Activated T-helper 2 cell treated with anti-CD3 and anti-CD28 coated beads, Interferon-gamma antibody, Interleukin-2, Interleukin-4, amounts not matched to agents 10 μg/mL and 5 μg/mL and 100 μg/mL, durations not matched to agents 14 hours and 24 hours and 36 hours (primary cell): ENCODE measurements at regions not wholly inside any gene's neighbourhood (a gene's known extent, or its start where the extent isn't known, plus 50 kb on each side); places are given as distances from the start of the nearest gene placed in this dataset.

Source experiments
- DNase-seq: peaks from one replicate; pipeline ENCODE4 v3.0.0; 2021; ENCODE audit warnings: low spot score
- H3K27ac Mint-ChIP-seq: one replicate; pipeline ENCODE4 v1.8.0; 2021; ENCODE audit warnings: mixed read lengths
- H3K27me3 Mint-ChIP-seq: one replicate; pipeline ENCODE4 v1.8.0; 2021; ENCODE audit warnings: low read depth, mixed read lengths
- H3K36me3 Mint-ChIP-seq: one replicate; pipeline ENCODE4 v1.8.0; 2021; ENCODE audit warnings: low read depth, mixed read lengths
- H3K4me1 Mint-ChIP-seq: one replicate; pipeline ENCODE4 v1.8.0; 2021; ENCODE audit warnings: low read depth, mixed read lengths
- H3K4me3 Mint-ChIP-seq: one replicate; pipeline ENCODE4 v1.8.0; 2021; ENCODE audit warnings: low read depth, mild to moderate bottlenecking, moderate library complexity, mixed read lengths
- H3K9me3 Mint-ChIP-seq: one replicate; pipeline ENCODE4 v1.8.0; 2021; ENCODE audit warnings: mixed read lengths
- intact Hi-C: fragments of 100-400 bp; cut with micrococcal nuclease; formaldehyde crosslinking; loops from one replicate; pipeline ENCODE4 v1.15.1; 2023

- Mint-ChIP-seq H3K4me1 (no peaks in the 10 kb centered on the region), H3K36me3 (no peaks in the 10 kb centered on the region), H3K4me3 (no peak overlapping the region), H3K27ac (no peak overlapping the region), H3K9me3 (no peaks in the 10 kb centered on the region), H3K27me3 (no peaks in the 10 kb centered on the region)
- intact Hi-C loops: no loop called here
- DNase-seq: no peak
These were observed 50.8 kb upstream of the KCNJ6 start for GRCh38 chr21:37967036-37967435.

- Mint-ChIP-seq H3K36me3 (no peaks in the 10 kb centered on the region), H3K27ac (no peak overlapping the region), H3K4me3 (no peak overlapping the region), H3K27me3 (no peaks in the 10 kb centered on the region), H3K4me1 (no peaks in the 10 kb centered on the region), H3K9me3 (no peaks in the 10 kb centered on the region)
- no peak for DNase-seq
- intact Hi-C loops: no loop called here
These were observed 52.5 kb upstream of the KCNJ6 start for GRCh38 chr21:37968744-37969143.

GRCh38 chr21:37970548-37970947, 54.3 kb upstream of the KCNJ6 start:
- Mint-ChIP-seq H3K27ac (no peak overlapping the region), H3K4me1 (no peaks in the 10 kb centered on the region), H3K9me3 (no peaks in the 10 kb centered on the region), H3K36me3 (no peaks in the 10 kb centered on the region), H3K27me3 (no peaks in the 10 kb centered on the region), H3K4me3 (no peak overlapping the region)
- DNase-seq: no peak
- intact Hi-C loops: no loop called here

GRCh38 chr21:37971390-37971950, 55.2 kb upstream of the KCNJ6 start:
- Mint-ChIP-seq H3K4me3 (no peak overlapping the region), H3K9me3 (no peaks in the 10 kb centered on the region), H3K36me3 (no peaks in the 10 kb centered on the region), H3K4me1 (no peaks in the 10 kb centered on the region), H3K27ac (no peak overlapping the region), H3K27me3 (no peaks in the 10 kb centered on the region)
- DNase-seq: no peak
- intact Hi-C loops: no loop called here

GRCh38 chr21:37974081-37974480, 57.8 kb upstream of the KCNJ6 start:
- intact Hi-C loops: no loop called here
- no peak for DNase-seq
- no peaks in the 10 kb centered on the region for H3K27me3 Mint-ChIP-seq
- no peaks in the 10 kb centered on the region for H3K36me3 Mint-ChIP-seq
- H3K4me1 Mint-ChIP-seq: no peaks in the 10 kb centered on the region
- H3K9me3 Mint-ChIP-seq: no peaks in the 10 kb centered on the region
- H3K27ac Mint-ChIP-seq: no peak overlapping the region
- H3K4me3 Mint-ChIP-seq: no peak overlapping the region

GRCh38 chr21:37982496-37983318, 66.5 kb upstream of the KCNJ6 start:
- intact Hi-C loops: no loop called here
- Mint-ChIP-seq H3K4me3 (no peak overlapping the region), H3K4me1 (no peaks in the 10 kb centered on the region), H3K36me3 (no peaks in the 10 kb centered on the region), H3K27ac (no peak overlapping the region), H3K9me3 (no peaks in the 10 kb centered on the region), H3K27me3 (peaks cover 3% of the 10 kb centered on the region)
- no peak for DNase-seq

- intact Hi-C loops: no loop called here
These were observed 67.3 kb upstream of the KCNJ6 start for GRCh38 chr21:37983336-37984095.

GRCh38 chr21:37984416-37984815, 68.2 kb upstream of the KCNJ6 start:
- no peaks in the 10 kb centered on the region for H3K4me1 Mint-ChIP-seq

More at GRCh38 chr21:37983336-37984095, 67.3 kb upstream of the KCNJ6 start:
- no peak overlapping the region for H3K4me3 Mint-ChIP-seq
- no peaks in the 10 kb centered on the region for H3K4me1 Mint-ChIP-seq
- no peak overlapping the region for H3K27ac Mint-ChIP-seq
- H3K9me3 Mint-ChIP-seq: no peaks in the 10 kb centered on the region
- no peak for DNase-seq
- no peaks in the 10 kb centered on the region for H3K36me3 Mint-ChIP-seq
- peaks cover 3% of the 10 kb centered on the region for H3K27me3 Mint-ChIP-seq

GRCh38 chr21:37986000-37986399, 69.7 kb upstream of the KCNJ6 start:
- Mint-ChIP-seq H3K27me3 (peaks cover 5% of the 10 kb centered on the region), H3K4me3 (no peak overlapping the region), H3K27ac (no peak overlapping the region), H3K4me1 (no peaks in the 10 kb centered on the region), H3K36me3 (no peaks in the 10 kb centered on the region), H3K9me3 (no peaks in the 10 kb centered on the region)
- intact Hi-C loops: no loop called here
- DNase-seq: no peak

More at GRCh38 chr21:37984416-37984815, 68.2 kb upstream of the KCNJ6 start:
- intact Hi-C loops: no loop called here
- Mint-ChIP-seq H3K9me3 (no peaks in the 10 kb centered on the region), H3K4me3 (no peak overlapping the region), H3K27me3 (peaks cover 3% of the 10 kb centered on the region), H3K36me3 (no peaks in the 10 kb centered on the region), H3K27ac (no peak overlapping the region)
- DNase-seq: no peak

GRCh38 chr21:37986751-37987399, 70.6 kb upstream of the KCNJ6 start:
- no peak overlapping the region for H3K4me3 Mint-ChIP-seq
- intact Hi-C loops: no loop called here
- no peaks in the 10 kb centered on the region for H3K4me1 Mint-ChIP-seq
- no peaks in the 10 kb centered on the region for H3K9me3 Mint-ChIP-seq
- H3K36me3 Mint-ChIP-seq: no peaks in the 10 kb centered on the region
- peaks cover 5% of the 10 kb centered on the region for H3K27me3 Mint-ChIP-seq
- DNase-seq: no peak
- H3K27ac Mint-ChIP-seq: no peak overlapping the region

- no peaks in the 10 kb centered on the region for H3K36me3 Mint-ChIP-seq
- no peaks in the 10 kb centered on the region for H3K9me3 Mint-ChIP-seq
- no peak for DNase-seq
- no peak overlapping the region for H3K27ac Mint-ChIP-seq
- H3K4me3 Mint-ChIP-seq: no peak overlapping the region
- H3K4me1 Mint-ChIP-seq: no peaks in the 10 kb centered on the region
- H3K27me3 Mint-ChIP-seq: peaks cover 5% of the 10 kb centered on the region
- intact Hi-C loops: no loop called here
These were observed 71.4 kb upstream of the KCNJ6 start for GRCh38 chr21:37987668-37988067.

- H3K4me1 Mint-ChIP-seq: no peaks in the 10 kb centered on the region
- DNase-seq: no peak
- H3K27me3 Mint-ChIP-seq: peaks cover 4% of the 10 kb centered on the region
- H3K4me3 Mint-ChIP-seq: no peak overlapping the region
- intact Hi-C loops: no loop called here
- no peaks in the 10 kb centered on the region for H3K36me3 Mint-ChIP-seq
- H3K9me3 Mint-ChIP-seq: no peaks in the 10 kb centered on the region
- no peak overlapping the region for H3K27ac Mint-ChIP-seq
These were observed 76.8 kb upstream of the KCNJ6 start for GRCh38 chr21:37993071-37993470.

- Mint-ChIP-seq H3K9me3 (no peaks in the 10 kb centered on the region), H3K27ac (no peak overlapping the region), H3K4me1 (no peaks in the 10 kb centered on the region), H3K27me3 (peaks cover 4% of the 10 kb centered on the region), H3K36me3 (no peaks in the 10 kb centered on the region), H3K4me3 (no peak overlapping the region)
- no peak for DNase-seq
- intact Hi-C loops: no loop called here
These were observed 78.0 kb upstream of the KCNJ6 start for GRCh38 chr21:37994211-37994610.
